RWPE1 (cell line): ENCODE measurements at regions not wholly inside any gene's neighbourhood (a gene's known extent, or its start where the extent isn't known, plus 50 kb on each side); places are given as distances from the start of the nearest gene placed in this dataset.

Experiments
- CTCF ChIA-PET: fragments of 350-600 bp; sonication (Branson Sonifier 250); formaldehyde crosslinking; extraction: SDS; loops from one replicate; lab custom pipeline; 2021; lab: Yijun Ruan, JAX
- POLR2A ChIA-PET: fragments of 400-600 bp; formaldehyde crosslinking; extraction: SDS; loops from one replicate; lab custom pipeline; 2020; ENCODE audit warnings: antibody characterized with exemption; ENCODE audit not compliant: low non-redundant PET; lab: Yijun Ruan, JAX
- DNase-seq: peaks from one replicate; pipeline ENCODE4 v3.0.0; 2012; ENCODE audit warnings: low spot score
- H3K27ac ChIP-seq: fragments of 450-650 bp; 2 replicates; pipeline ENCODE4 v1.5.1; 2017
- CTCF ChIP-seq: fragments of 450-650 bp; conservative IDR thresholded peaks from 2 replicates; pipeline ENCODE4 v1.5.1; 2017; ENCODE audit warnings: low read depth, mild to moderate bottlenecking

GRCh38 chr6:65760285-65760684 lies 53.3 kb upstream of the EYS start:
- H3K27ac ChIP-seq, result no peak overlapping the region
- ChIA-PET POLR2A (no interaction called here), CTCF (no interaction called here)
- no peak for TF ChIP-seq CTCF
- DNase-seq, result peak; percentile 52
